OCI-LY1 (cell line): ENCODE measurements at regions not wholly inside any gene's neighbourhood (a gene's known extent, or its start where the extent isn't known, plus 50 kb on each side); places are given as distances from the start of the nearest gene placed in this dataset.
"Not testable (repeated sequence)": the region's sequence is repeated elsewhere in the genome, so short reads cannot be mapped to it uniquely, and the experiment has no call there.

Source experiments
- H2AFZ ChIP-seq: fragments of 200-600 bp; sonication (generic), shearing (Covaris generic); 2 replicates; pipeline ENCODE4 v1.6.0; 2014; ENCODE audit warnings: antibody characterized with exemption, mild to moderate bottlenecking, low read length
- H3F3A ChIP-seq: fragments of 200-600 bp; sonication (generic), shearing (Covaris generic); 2 replicates; pipeline ENCODE4 v1.6.0; 2014; ENCODE audit warnings: mild to moderate bottlenecking, antibody characterized with exemption, low read length, moderate library complexity; ENCODE audit not compliant: insufficient read depth
- H3K27ac ChIP-seq: fragments of 200-600 bp; sonication (generic); 2 replicates; pipeline ENCODE4 v1.5.1; 2014; ENCODE audit warnings: low read length, mixed run types, mild to moderate bottlenecking, low read depth; ENCODE audit not compliant: poor library complexity, severe bottlenecking
- H3K27me3 ChIP-seq: fragments of 200-600 bp; sonication (generic); 2 replicates; pipeline ENCODE4 v1.6.0; 2014; ENCODE audit warnings: antibody characterized with exemption, mild to moderate bottlenecking, low read length, moderate library complexity; ENCODE audit not compliant: insufficient read depth
- H3K36me3 ChIP-seq: fragments of 200-600 bp; sonication (generic); 2 replicates; pipeline ENCODE4 v1.6.1; 2014; ENCODE audit warnings: mild to moderate bottlenecking, antibody characterized with exemption, low read length, moderate library complexity, mixed read lengths; ENCODE audit not compliant: insufficient read depth
- H3K4me1 ChIP-seq: fragments of 200-600 bp; sonication (generic); 2 replicates; pipeline ENCODE4 v1.5.1; 2014; ENCODE audit warnings: mild to moderate bottlenecking, low read length, moderate library complexity; ENCODE audit not compliant: insufficient read depth, severe bottlenecking
- H3K4me2 ChIP-seq: fragments of 200-600 bp; sonication (generic), shearing (Covaris generic); 2 replicates; pipeline ENCODE4 v1.6.1; 2014; ENCODE audit warnings: low read length
- H3K4me3 ChIP-seq: fragments of 200-600 bp; sonication (generic); 2 replicates; pipeline ENCODE4 v1.5.1; 2014; ENCODE audit warnings: low read length, low read depth, mild to moderate bottlenecking, mixed read lengths; ENCODE audit not compliant: poor library complexity, severe bottlenecking
- H3K79me2 ChIP-seq: fragments of 200-600 bp; shearing (Covaris generic); 2 replicates; pipeline ENCODE4 v1.6.1; 2016; ENCODE audit warnings: mixed run types, low read length, mixed read lengths; ENCODE audit not compliant: insufficient read depth
- H3K9ac ChIP-seq: fragments of 200-600 bp; sonication (generic), shearing (Covaris generic); 2 replicates; pipeline ENCODE4 v1.6.1; 2014; ENCODE audit warnings: mild to moderate bottlenecking, low read length, mixed read lengths
- H3K9me2 ChIP-seq: fragments of 200-600 bp; sonication (generic), shearing (Covaris generic); 2 replicates; pipeline ENCODE4 v1.6.1; 2014; ENCODE audit warnings: low read depth, mild to moderate bottlenecking, low read length, mixed read lengths
- H3K9me3 ChIP-seq: fragments of 200-600 bp; shearing (Covaris generic); 2 replicates; pipeline ENCODE4 v1.6.1; 2014; ENCODE audit warnings: low read length, mixed read lengths
- H4K20me1 ChIP-seq: fragments of 200-600 bp; sonication (generic), shearing (Covaris generic); 2 replicates; pipeline ENCODE4 v1.6.0; 2016; ENCODE audit warnings: mild to moderate bottlenecking, low read length; ENCODE audit not compliant: insufficient read depth
- EZH2 ChIP-seq: fragments of 200-600 bp; sonication (generic), shearing (Covaris generic); IDR thresholded peaks from 2 replicates; pipeline ENCODE4 v1.8.0; 2017; ENCODE audit warnings: borderline replicate concordance, mixed run types, mild to moderate bottlenecking, antibody characterized with exemption, low read length, moderate library complexity, mixed read lengths
- TF ChIP-seq, protein P1 (sequence below): fragments of 200-600 bp; sonication (generic), shearing (Covaris generic); IDR thresholded peaks from 2 replicates; pipeline ENCODE4 v1.5.1; 2017; ENCODE audit warnings: mild to moderate bottlenecking, antibody characterized with exemption, low read length, moderate library complexity, mixed read lengths

DNA sequence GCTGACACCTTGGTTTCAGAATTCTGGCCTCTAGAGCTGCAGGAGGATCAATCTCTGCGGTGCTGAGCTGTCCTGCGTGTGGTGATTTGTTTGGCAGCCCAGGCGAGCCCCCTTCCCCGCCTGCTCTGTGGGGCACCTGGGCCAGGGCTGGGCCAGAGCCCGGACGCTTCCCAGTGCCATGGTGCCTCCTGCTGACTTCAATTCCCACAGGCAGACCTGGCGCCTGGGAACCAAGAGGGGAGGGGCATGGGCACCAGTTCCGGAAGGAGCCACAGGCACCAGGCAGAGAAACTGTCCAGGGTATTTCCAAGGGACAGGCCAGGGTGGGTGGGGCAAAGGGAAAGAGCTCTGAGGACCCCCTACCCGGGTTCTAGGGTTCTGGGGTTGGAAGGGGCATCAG is 197.8 kb downstream of the CTTN start:
- Histone ChIP-seq H3F3A (no peaks in the 10 kb centered on the region), H3K36me3 (no peaks in the 10 kb centered on the region), H3K4me3 (no peak overlapping the region), H3K9me2 (no peaks in the 10 kb centered on the region), H3K79me2 (no peaks in the 10 kb centered on the region), H3K27me3 (no peaks in the 10 kb centered on the region), H3K9me3 (no peaks in the 10 kb centered on the region), H3K4me1 (no peaks in the 10 kb centered on the region), H3K27ac (no peak overlapping the region), H4K20me1 (no peaks in the 10 kb centered on the region), H3K9ac (no peak overlapping the region), H3K4me2 (no peak overlapping the region), H2AFZ (no peak overlapping the region)
- TF ChIP-seq, protein P1, sequence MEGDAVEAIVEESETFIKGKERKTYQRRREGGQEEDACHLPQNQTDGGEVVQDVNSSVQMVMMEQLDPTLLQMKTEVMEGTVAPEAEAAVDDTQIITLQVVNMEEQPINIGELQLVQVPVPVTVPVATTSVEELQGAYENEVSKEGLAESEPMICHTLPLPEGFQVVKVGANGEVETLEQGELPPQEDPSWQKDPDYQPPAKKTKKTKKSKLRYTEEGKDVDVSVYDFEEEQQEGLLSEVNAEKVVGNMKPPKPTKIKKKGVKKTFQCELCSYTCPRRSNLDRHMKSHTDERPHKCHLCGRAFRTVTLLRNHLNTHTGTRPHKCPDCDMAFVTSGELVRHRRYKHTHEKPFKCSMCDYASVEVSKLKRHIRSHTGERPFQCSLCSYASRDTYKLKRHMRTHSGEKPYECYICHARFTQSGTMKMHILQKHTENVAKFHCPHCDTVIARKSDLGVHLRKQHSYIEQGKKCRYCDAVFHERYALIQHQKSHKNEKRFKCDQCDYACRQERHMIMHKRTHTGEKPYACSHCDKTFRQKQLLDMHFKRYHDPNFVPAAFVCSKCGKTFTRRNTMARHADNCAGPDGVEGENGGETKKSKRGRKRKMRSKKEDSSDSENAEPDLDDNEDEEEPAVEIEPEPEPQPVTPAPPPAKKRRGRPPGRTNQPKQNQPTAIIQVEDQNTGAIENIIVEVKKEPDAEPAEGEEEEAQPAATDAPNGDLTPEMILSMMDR: no peak
- TF ChIP-seq EZH2: no peak

DNA sequence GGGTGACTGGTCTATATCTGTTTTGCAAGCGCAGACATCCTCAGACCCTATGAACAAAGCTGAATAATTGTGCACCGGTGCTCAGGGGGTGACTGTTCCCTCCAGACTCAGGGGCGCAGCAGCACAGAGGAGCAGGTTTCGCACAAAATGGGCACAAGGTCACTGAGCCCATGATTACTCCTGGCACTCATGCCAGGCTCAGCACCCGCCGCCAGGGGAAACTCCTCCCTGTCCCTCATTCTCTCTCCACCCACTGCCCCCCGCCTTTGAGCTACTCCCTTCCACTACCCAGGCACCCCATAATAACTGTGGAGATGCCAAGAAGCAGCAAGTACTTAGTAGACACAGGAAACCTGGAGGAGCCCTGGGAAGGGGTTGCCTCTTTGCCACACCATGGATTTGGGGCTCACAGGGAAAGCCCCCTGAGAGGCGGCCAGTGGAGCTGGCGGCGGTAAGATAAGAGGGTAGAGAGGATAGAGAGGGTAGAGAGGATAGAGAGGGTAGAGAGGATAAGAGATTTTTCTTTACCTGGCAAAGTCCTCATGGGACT is 198.8 kb downstream of the CTTN start:
- Histone ChIP-seq H4K20me1 (no peaks in the 10 kb centered on the region), H3K36me3 (no peaks in the 10 kb centered on the region), H3K4me2 (no peak overlapping the region), H3F3A (no peaks in the 10 kb centered on the region), H3K9me2 (no peaks in the 10 kb centered on the region), H3K27ac (no peak overlapping the region), H3K79me2 (no peaks in the 10 kb centered on the region), H3K4me1 (no peaks in the 10 kb centered on the region), H2AFZ (no peak overlapping the region), H3K9ac (no peak overlapping the region), H3K27me3 (no peaks in the 10 kb centered on the region), H3K9me3 (no peaks in the 10 kb centered on the region), H3K4me3 (no peak overlapping the region)
- TF ChIP-seq, protein P1: no peak
- no peak for TF ChIP-seq EZH2

DNA sequence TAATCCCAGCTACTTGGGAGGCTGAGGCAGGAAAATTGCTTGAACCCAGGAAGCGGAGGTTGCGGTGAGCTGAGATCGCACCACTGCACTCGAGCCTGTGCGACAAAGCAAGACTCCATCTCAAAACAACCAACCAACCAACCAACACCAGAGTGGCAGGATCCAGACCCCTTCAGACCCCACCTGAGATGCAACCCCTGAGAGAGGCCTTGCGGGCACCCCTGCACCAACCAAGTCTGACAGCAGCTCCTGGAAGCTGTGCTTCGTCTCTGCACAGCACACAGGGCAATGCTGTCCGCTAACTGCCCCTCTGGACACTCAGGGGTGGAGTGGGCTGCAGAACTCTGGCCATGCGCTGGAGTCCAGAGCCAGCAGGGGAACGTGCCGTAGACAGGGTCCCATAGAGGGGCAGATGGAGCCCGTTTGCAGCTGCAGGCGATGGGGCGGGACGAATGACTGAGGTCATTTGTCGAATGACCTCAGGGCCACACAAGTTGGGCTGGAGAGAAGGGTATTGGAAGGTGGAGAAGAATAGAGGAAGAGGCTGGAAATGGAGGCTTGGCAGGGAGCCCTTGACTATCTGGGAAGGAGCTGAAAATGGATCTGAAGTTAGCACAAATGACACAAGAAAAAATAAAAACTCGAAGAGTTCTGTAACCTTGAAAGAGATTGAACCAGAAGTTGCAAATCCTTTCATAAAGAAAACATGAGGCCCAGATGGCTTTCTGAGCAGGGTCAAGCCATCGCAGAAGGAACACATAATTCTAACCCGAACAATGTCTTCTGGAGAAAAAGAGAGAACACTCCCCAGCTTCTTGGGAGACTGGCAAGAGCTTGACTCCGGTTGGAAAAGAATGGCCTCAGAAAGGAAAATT is 199.7 kb downstream of the CTTN start:
- Histone ChIP-seq H3K36me3 (no peaks in the 10 kb centered on the region), H3K79me2 (no peaks in the 10 kb centered on the region), H3K9ac (no peak overlapping the region), H3K4me2 (no peak overlapping the region), H3K4me1 (no peaks in the 10 kb centered on the region), H3K9me2 (no peaks in the 10 kb centered on the region), H3K27me3 (no peaks in the 10 kb centered on the region), H2AFZ (no peak overlapping the region), H3K4me3 (no peak overlapping the region), H4K20me1 (no peaks in the 10 kb centered on the region), H3K27ac (no peak overlapping the region), H3F3A (no peaks in the 10 kb centered on the region), H3K9me3 (no peaks in the 10 kb centered on the region)
- no peak for TF ChIP-seq EZH2
- TF ChIP-seq, protein P1: no peak

DNA sequence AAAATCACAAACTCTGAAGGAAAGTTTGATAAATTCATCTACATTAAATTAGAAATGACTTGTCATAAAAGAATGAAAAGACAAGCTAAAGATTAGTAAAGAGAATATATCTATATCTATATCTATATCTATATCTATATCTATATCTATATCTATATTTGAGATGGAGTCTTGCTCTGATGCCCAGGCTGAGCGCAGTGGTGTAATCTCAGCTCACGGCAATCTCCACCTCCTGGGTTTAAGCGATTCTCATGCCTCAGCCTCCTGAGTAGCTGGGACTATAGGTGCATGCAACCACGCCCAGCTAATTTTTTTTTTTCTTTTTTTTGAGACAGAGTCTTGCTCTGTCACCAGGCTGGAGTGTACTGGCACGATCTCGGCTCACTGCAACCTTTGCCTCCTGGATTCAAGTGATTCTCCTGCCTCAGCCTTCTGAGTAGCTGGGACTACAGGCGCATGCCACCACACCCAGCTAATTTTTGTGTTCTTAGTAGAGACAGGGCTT is 202.6 kb downstream of the CTTN start:
- not testable (repeated sequence) for H3K79me2 ChIP-seq, H3K27me3 ChIP-seq, H3K4me2 ChIP-seq

More for the DNA sequence above, 202.6 kb downstream of the CTTN start:
- not testable (repeated sequence) for H3K4me1 ChIP-seq, H3K4me3 ChIP-seq, H3K9ac ChIP-seq, H2AFZ ChIP-seq, H4K20me1 ChIP-seq, H3F3A ChIP-seq, H3K36me3 ChIP-seq, H3K9me3 ChIP-seq, H3K9me2 ChIP-seq, H3K27ac ChIP-seq
